SK-N-SH (cell line): ENCODE measurements at regions not wholly inside any gene's neighbourhood (a gene's known extent, or its start where the extent isn't known, plus 50 kb on each side); places are given as distances from the start of the nearest gene placed in this dataset.
A peak's percentile ranks its signal among the peaks of the same experiment; 100 is the strongest.

Source experiments
- CTCF ChIA-PET: fragments of 300-600, 350-600 bp; formaldehyde crosslinking; extraction: SDS; loops from one replicate; lab custom pipeline; 2021; lab: Yijun Ruan, JAX
- POLR2A ChIA-PET: fragments of 350-600 bp; sonication (Branson Sonifier 250); formaldehyde crosslinking; extraction: SDS; loops from one replicate; lab custom pipeline; 2020; ENCODE audit warnings: antibody characterized with exemption, inconsistent platforms; lab: Yijun Ruan, JAX
- DNase-seq: peaks from one replicate; pipeline ENCODE4 v3.0.0; 2012
- H2AFZ ChIP-seq: fragments of 200-600 bp; sonication (generic); 2 replicates; pipeline ENCODE4 v1.8.1; 2016; ENCODE audit warnings: antibody characterized with exemption, mild to moderate bottlenecking, low read depth
- H3F3A ChIP-seq: fragments of 200-600 bp; sonication (generic); replicated peaks from 2 replicates; pipeline ENCODE3; 2016; ENCODE audit warnings: antibody characterized with exemption, mild to moderate bottlenecking; ENCODE audit not compliant: insufficient read depth
- H3K27ac ChIP-seq, 2 experiments: fragments of 200-500 bp in 1 of 2; fragments of 200-600 bp in 1 of 2; sonication (Bioruptor generic) in 1 of 2; sonication (generic), shearing (Covaris generic) in 1 of 2; 2 replicates each; pipeline versions ENCODE4 v1.5.1 to v1.6.1; 2014 to 2016; ENCODE audit warnings: low read depth in 2 of 2, inconsistent platforms in 1 of 2, low read length in 1 of 2, mild to moderate bottlenecking in 1 of 2, mixed read lengths in 1 of 2
- H3K27me3 ChIP-seq: fragments of 200-600 bp; sonication (generic), shearing (Covaris generic); 2 replicates; pipeline ENCODE4 v1.6.1; 2016; ENCODE audit warnings: mixed run types; ENCODE audit not compliant: insufficient read depth
- H3K36me3 ChIP-seq, 2 experiments: fragments of 200-500 bp in 1 of 2; fragments of 200-600 bp in 1 of 2; sonication (Bioruptor generic) in 1 of 2; sonication (generic) in 1 of 2; replicated peaks in 1 of 2; 2 replicates each; pipeline versions ENCODE3 to v1.5.1; 2014 to 2016; ENCODE audit warnings: low read length in 1 of 2, mild to moderate bottlenecking in 1 of 2; ENCODE audit not compliant: insufficient read depth in 2 of 2, control insufficient read depth in 1 of 2
- H3K4me1 ChIP-seq, 2 experiments: fragments of 200-500 bp in 1 of 2; fragments of 200-600 bp in 1 of 2; sonication (Bioruptor generic) in 1 of 2; sonication (generic), shearing (Covaris generic) in 1 of 2; 2 replicates each; pipeline versions ENCODE4 v1.5.1 to v1.6.1; 2014 to 2016; ENCODE audit warnings: low read depth in 1 of 2, low read length in 1 of 2, mixed run types in 1 of 2; ENCODE audit not compliant: insufficient read depth in 2 of 2, control insufficient read depth in 1 of 2
- H3K4me2 ChIP-seq: fragments of 200-600 bp; sonication (generic), shearing (Covaris generic); 2 replicates; pipeline ENCODE4 v1.6.1; 2017; ENCODE audit warnings: mixed run types
- H3K4me3 ChIP-seq, 2 experiments: fragments of 200-500 bp in 1 of 2; fragments of 200-600 bp in 1 of 2; sonication (Bioruptor generic) in 1 of 2; sonication (generic), shearing (Covaris generic) in 1 of 2; 2 replicates each; pipeline versions ENCODE4 v1.5.1 to v1.8.1; 2014 to 2016; ENCODE audit warnings: low read depth in 2 of 2, inconsistent platforms in 1 of 2, low read length in 1 of 2, mild to moderate bottlenecking in 1 of 2, mixed read lengths in 1 of 2, moderate library complexity in 1 of 2
- H3K79me2 ChIP-seq: fragments of 200-600 bp; sonication (generic); 2 replicates; pipeline ENCODE4 v1.8.1; 2017; ENCODE audit warnings: mild to moderate bottlenecking; ENCODE audit not compliant: insufficient read depth
- H3K9ac ChIP-seq: fragments of 200-600 bp; sonication (generic); 2 replicates; pipeline ENCODE4 v1.6.1; 2017; ENCODE audit warnings: mixed run types
- H3K9me2 ChIP-seq: fragments of 200-600 bp; sonication (generic); 2 replicates; pipeline ENCODE4 v1.6.1; 2017; ENCODE audit warnings: mixed run types
- H3K9me3 ChIP-seq: fragments of 200-600 bp; sonication (generic); 2 replicates; pipeline ENCODE4 v1.6.1; 2017; ENCODE audit warnings: mixed run types, mild to moderate bottlenecking, moderate library complexity
- H4K20me1 ChIP-seq: fragments of 200-600 bp; sonication (generic); 2 replicates; pipeline ENCODE4 v1.6.1; 2017; ENCODE audit warnings: mild to moderate bottlenecking, mixed run types; ENCODE audit not compliant: insufficient read depth
- CTCF ChIP-seq: fragments of 200-600 bp; sonication (generic); IDR thresholded peaks from 2 replicates; pipeline ENCODE4 v1.6.1; 2017; ENCODE audit warnings: antibody characterized with exemption, mild to moderate bottlenecking, moderate library complexity
- FOSL2 ChIP-seq: IDR thresholded peaks from 2 replicates; pipeline ENCODE4 v1.4.0; 2012; ENCODE audit warnings: low read depth, mild to moderate bottlenecking, moderate library complexity, borderline replicate concordance
- GABPA ChIP-seq: IDR thresholded peaks from 2 replicates; pipeline ENCODE4 v1.4.0; 2012; ENCODE audit warnings: low read depth, mild to moderate bottlenecking
- JUND ChIP-seq: IDR thresholded peaks from 2 replicates; pipeline ENCODE4 v1.4.0; 2012
- MAX ChIP-seq: IDR thresholded peaks from 2 replicates; pipeline ENCODE4 v1.4.0; 2012; ENCODE audit warnings: low read depth
- NRF1 ChIP-seq: IDR thresholded peaks from 2 replicates; pipeline ENCODE4 v1.6.1; 2012; ENCODE audit warnings: low read depth, mild to moderate bottlenecking, low read length
- SMC3 ChIP-seq: IDR thresholded peaks from 2 replicates; pipeline ENCODE4 v1.6.1; 2012; ENCODE audit warnings: low read depth, low read length, improper control_type of control experiment
- TCF12 ChIP-seq: IDR thresholded peaks from 2 replicates; pipeline ENCODE4 v1.4.0; 2012
- TEAD4 ChIP-seq: IDR thresholded peaks from 2 replicates; pipeline ENCODE4 v1.4.0; 2012; ENCODE audit warnings: mild to moderate bottlenecking, borderline replicate concordance; ENCODE audit not compliant: insufficient read depth
- ZBTB33 ChIP-seq: IDR thresholded peaks from 2 replicates; pipeline ENCODE4 v1.4.0; 2012; ENCODE audit warnings: low read depth, borderline replicate concordance
- WGBS: methylation state at CpG from one replicate; pipeline ENCODE4 v1.1.6; 2017; ENCODE audit warnings: low lambda C conversion rate; 5-methylcytosine and 5-hydroxymethylcytosine counted together

GRCh38 chr17:77841742-77842527 is 116.6 kb upstream of the TNRC6C start (continued):
- TF ChIP-seq CTCF (no peak), NRF1 (no peak)
- TF ChIP-seq, all 33 proteins: peak for 0

GRCh38 chr17:77842528-77843147 is 115.9 kb upstream of the TNRC6C start:
- no peaks in the 10 kb centered on the region for H3K9me3 ChIP-seq
- H3F3A ChIP-seq, result peaks cover 4% of the 10 kb centered on the region
- no peaks in the 10 kb centered on the region for H3K36me3 ChIP-seq
- peak overlapping the region; percentile 60; the same call in 1 of the 2 replicates for H2AFZ ChIP-seq
- no peaks in the 10 kb centered on the region for H3K27me3 ChIP-seq
- peaks cover 0 to 14% of the 10 kb centered on the region in 2 experiments; a peak in 3 of 4 replicates for H3K4me1 ChIP-seq
- H3K27ac ChIP-seq, result peak overlapping the region in 1 of 2 experiments; percentile 5; a peak in 1 of 4 replicates
- TF ChIP-seq JUND, result peak; percentile 69
- TF ChIP-seq GABPA, result 0 out of 2 replicates have a peak, but pooled peaks have one; percentile 11
- 0 out of 2 replicates have a peak, but pooled peaks have one; percentile 22 for TF ChIP-seq ZBTB33
- peak; percentile 90 for TF ChIP-seq FOSL2
- peak; percentile 35; the same call in 1 of the 2 replicates for TF ChIP-seq TCF12
- peak; percentile 50; the same call in 1 of the 2 replicates for TF ChIP-seq MAX
- TF ChIP-seq CTCF, result no peak
- TF ChIP-seq SMC3, result no peak
- TF ChIP-seq TEAD4, result 0 out of 2 replicates have a peak, but pooled peaks have one; percentile 13
- H3K9me2 ChIP-seq, result no peaks in the 10 kb centered on the region
- no peaks in the 10 kb centered on the region for H3K79me2 ChIP-seq
- CTCF ChIA-PET, result interaction anchor here (1.4 to 1.5 kb wide), 2 partner anchors 73 to 300 kb away, joined by 3 read pairs; no protein-coding TSS in a partner anchor
- peak overlapping the region; percentile 41 for H3K4me2 ChIP-seq
- no peak for DNase-seq
- H3K9ac ChIP-seq, result no peak overlapping the region
- H4K20me1 ChIP-seq, result no peaks in the 10 kb centered on the region
- POLR2A ChIA-PET, result no interaction called here
- 82% methylated on average over 10 of the region's 10 CpGs for WGBS
- H3K4me3 ChIP-seq, result no peak overlapping the region
